OCI-M1 (cell line): ENCODE measurements at regions not wholly inside any gene's neighbourhood (a gene's known extent, or its start where the extent isn't known, plus 50 kb on each side); places are given as distances from the start of the nearest gene placed in this dataset.

Source experiments
- DNase-seq: peaks from one replicate; lab custom pipeline; 2025; lab: John Stamatoyannopoulos, UW

- no peak for DNase-seq
Measured at GRCh38 chr2:43086451-43087221, 139.8 kb downstream of the ZFP36L2 start.

- no peak for DNase-seq
Measured at GRCh38 chr2:43085929-43086328, 140.5 kb downstream of the ZFP36L2 start.

GRCh38 chr2:43085505-43085904 lies 140.9 kb downstream of the ZFP36L2 start:
- no peak for DNase-seq

GRCh38 chr2:43084699-43085091 lies 141.7 kb downstream of the ZFP36L2 start:
- no peak for DNase-seq

GRCh38 chr2:43083710-43084698 lies 142.4 kb downstream of the ZFP36L2 start:
- no peak for DNase-seq

GRCh38 chr2:43082903-43083677 lies 143.3 kb downstream of the ZFP36L2 start:
- DNase-seq: no peak

- no peak for DNase-seq
Measured at GRCh38 chr2:43082111-43082894, 144.1 kb downstream of the ZFP36L2 start.

- no peak for DNase-seq
Measured at GRCh38 chr2:43081131-43081765, 145.2 kb downstream of the ZFP36L2 start.

GRCh38 chr2:43080571-43081021 lies 145.8 kb downstream of the ZFP36L2 start:
- no peak for DNase-seq

GRCh38 chr2:43078781-43079755 lies 147.3 kb downstream of the ZFP36L2 start:
- DNase-seq: no peak

- no peak for DNase-seq
Measured at GRCh38 chr2:43078301-43078700, 148.1 kb downstream of the ZFP36L2 start.

- DNase-seq: no peak
Measured at GRCh38 chr2:43077876-43078275, 148.5 kb downstream of the ZFP36L2 start.

GRCh38 chr2:43076676-43077075 lies 149.7 kb downstream of the ZFP36L2 start:
- no peak for DNase-seq

- no peak for DNase-seq
Measured at GRCh38 chr2:43075811-43076585, 150.4 kb downstream of the ZFP36L2 start.

- no peak for DNase-seq
Measured at GRCh38 chr2:43075054-43075593, 151.3 kb downstream of the ZFP36L2 start.

GRCh38 chr2:43074592-43075053 lies 151.8 kb downstream of the ZFP36L2 start:
- DNase-seq: no peak

GRCh38 chr2:43074052-43074451 lies 152.4 kb downstream of the ZFP36L2 start:
- DNase-seq: no peak

- peak; percentile 68 for DNase-seq
Measured at GRCh38 chr2:43073401-43073825, 153.0 kb downstream of the ZFP36L2 start.
